Activated CD8-positive, alpha-beta T cell treated with anti-CD3 and anti-CD28 coated beads for 36 hours (primary cell): ENCODE measurements at regions not wholly inside any gene's neighbourhood (a gene's known extent, or its start where the extent isn't known, plus 50 kb on each side); places are given as distances from the start of the nearest gene placed in this dataset.

Experiments used
- ATAC-seq: fragments of 200-7000 bp; cut with Tn5 transposase; one replicate; pipeline ENCODE4 v1.10.0; 2021; ENCODE audit warnings: mild to moderate bottlenecking, moderate library complexity
- CTCF ChIA-PET: fragments of 350-600 bp; sonication (Branson Sonifier 250); formaldehyde crosslinking; loops from one replicate; lab custom pipeline; 2021; ENCODE audit warnings: antibody characterized with exemption; lab: Charles Lee
- POLR2A ChIA-PET: fragments of 350-600 bp; sonication (Branson Sonifier 250); formaldehyde crosslinking; loops from one replicate; lab custom pipeline; 2021; ENCODE audit warnings: antibody characterized with exemption; lab: Charles Lee
- DNase-seq: peaks from one replicate; pipeline ENCODE4 v3.0.0-alpha.2; 2020
- H3K27ac Mint-ChIP-seq: one replicate; pipeline ENCODE4 v1.8.0; 2021; ENCODE audit warnings: mild to moderate bottlenecking, mixed read lengths
- H3K27me3 Mint-ChIP-seq: one replicate; pipeline ENCODE4 v1.8.0; 2021; ENCODE audit warnings: mixed read lengths
- H3K36me3 Mint-ChIP-seq: one replicate; pipeline ENCODE4 v1.8.0; 2021; ENCODE audit warnings: low read depth, mixed read lengths
- H3K4me1 Mint-ChIP-seq: one replicate; pipeline ENCODE4 v1.8.0; 2021; ENCODE audit warnings: low read depth, mixed read lengths
- H3K4me3 Mint-ChIP-seq: one replicate; pipeline ENCODE4 v1.8.0; 2021; ENCODE audit warnings: mild to moderate bottlenecking, moderate library complexity, mixed read lengths
- H3K9me3 Mint-ChIP-seq: one replicate; pipeline ENCODE4 v1.8.0; 2021; ENCODE audit warnings: mixed read lengths
- intact Hi-C: fragments of 100-400 bp; cut with micrococcal nuclease; formaldehyde crosslinking; loops from one replicate; pipeline ENCODE4 v1.10.0; 2022
- TF ChIP-seq, protein P1 (sequence below): fragments of 200-600 bp; IDR thresholded peaks from one replicate; pipeline ENCODE4 v1.8.0; 2022; ENCODE audit warnings: antibody characterized with exemption, mild to moderate bottlenecking

- Mint-ChIP-seq H3K9me3 (peaks cover 3% of the 10 kb centered on the region), H3K36me3 (no peaks in the 10 kb centered on the region), H3K27me3 (no peaks in the 10 kb centered on the region), H3K4me3 (no peak overlapping the region), H3K4me1 (no peaks in the 10 kb centered on the region), H3K27ac (no peak overlapping the region)
- ChIA-PET CTCF (no interaction called here), POLR2A (interaction anchor here (0.5 kb wide), 1 partner anchor 1619 kb away, joined by 4 read pairs; no protein-coding TSS in a partner anchor)
- no peak for ATAC-seq
- TF ChIP-seq, protein P1, sequence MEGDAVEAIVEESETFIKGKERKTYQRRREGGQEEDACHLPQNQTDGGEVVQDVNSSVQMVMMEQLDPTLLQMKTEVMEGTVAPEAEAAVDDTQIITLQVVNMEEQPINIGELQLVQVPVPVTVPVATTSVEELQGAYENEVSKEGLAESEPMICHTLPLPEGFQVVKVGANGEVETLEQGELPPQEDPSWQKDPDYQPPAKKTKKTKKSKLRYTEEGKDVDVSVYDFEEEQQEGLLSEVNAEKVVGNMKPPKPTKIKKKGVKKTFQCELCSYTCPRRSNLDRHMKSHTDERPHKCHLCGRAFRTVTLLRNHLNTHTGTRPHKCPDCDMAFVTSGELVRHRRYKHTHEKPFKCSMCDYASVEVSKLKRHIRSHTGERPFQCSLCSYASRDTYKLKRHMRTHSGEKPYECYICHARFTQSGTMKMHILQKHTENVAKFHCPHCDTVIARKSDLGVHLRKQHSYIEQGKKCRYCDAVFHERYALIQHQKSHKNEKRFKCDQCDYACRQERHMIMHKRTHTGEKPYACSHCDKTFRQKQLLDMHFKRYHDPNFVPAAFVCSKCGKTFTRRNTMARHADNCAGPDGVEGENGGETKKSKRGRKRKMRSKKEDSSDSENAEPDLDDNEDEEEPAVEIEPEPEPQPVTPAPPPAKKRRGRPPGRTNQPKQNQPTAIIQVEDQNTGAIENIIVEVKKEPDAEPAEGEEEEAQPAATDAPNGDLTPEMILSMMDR: no peak
- intact Hi-C loops: no loop called here
- DNase-seq: no peak
Measured at GRCh38 chr2:103289105-103289725, 527.4 kb downstream of the TMEM182 start.

- intact Hi-C loops: no loop called here
- ChIA-PET CTCF (no interaction called here), POLR2A (no interaction called here)
- ATAC-seq (no peak), DNase-seq (no peak)
- no peak overlapping the region for H3K4me3 Mint-ChIP-seq
- H3K27me3 Mint-ChIP-seq: no peaks in the 10 kb centered on the region
- no peak overlapping the region for H3K27ac Mint-ChIP-seq
- H3K4me1 Mint-ChIP-seq: no peaks in the 10 kb centered on the region
- H3K9me3 Mint-ChIP-seq: peaks cover 1% of the 10 kb centered on the region
- TF ChIP-seq, protein P1: no peak
- H3K36me3 Mint-ChIP-seq: no peaks in the 10 kb centered on the region
Measured at GRCh38 chr2:103292573-103292972, 530.7 kb downstream of the TMEM182 start.

DNA sequence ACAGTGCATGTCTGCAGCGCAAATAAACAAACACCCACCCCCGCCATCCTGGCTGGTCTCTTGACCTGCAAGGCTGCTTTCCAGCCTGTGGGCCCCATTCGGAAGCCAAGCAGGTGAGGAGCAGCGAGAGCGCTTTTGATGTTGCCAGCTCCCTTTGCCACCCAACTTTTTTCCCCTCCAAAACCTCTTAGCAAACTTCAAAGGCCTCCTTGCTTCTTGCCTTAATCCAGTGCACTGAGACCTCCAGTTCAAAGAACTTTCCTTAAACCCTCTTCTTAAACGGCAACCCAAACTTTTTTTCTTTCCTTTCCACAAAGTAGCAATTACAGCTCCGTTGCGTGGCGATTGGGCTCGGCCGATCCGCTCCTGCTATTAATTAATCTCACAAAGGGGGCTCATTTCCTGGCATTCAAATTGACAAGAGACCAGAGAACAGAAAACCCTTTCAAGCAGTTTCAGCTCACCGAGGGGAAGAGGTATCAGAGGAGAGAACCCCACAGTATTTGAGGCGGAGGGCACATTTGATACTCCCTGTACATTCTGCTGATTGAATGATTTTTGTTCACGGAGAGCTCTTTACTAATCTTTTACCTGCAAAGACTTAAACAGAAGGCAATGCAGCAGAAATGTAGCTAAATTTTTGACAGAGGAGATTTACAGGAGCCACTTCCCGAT is 531.4 kb downstream of the TMEM182 start:
- Mint-ChIP-seq H3K4me3 (no peak overlapping the region), H3K27ac (no peak overlapping the region), H3K27me3 (no peaks in the 10 kb centered on the region), H3K36me3 (no peaks in the 10 kb centered on the region), H3K9me3 (peaks cover 1% of the 10 kb centered on the region), H3K4me1 (no peaks in the 10 kb centered on the region)
- TF ChIP-seq, protein P1: no peak
- DNase-seq (no peak), ATAC-seq (no peak)
- POLR2A ChIA-PET: no interaction called here
- CTCF ChIA-PET: no interaction called here
- intact Hi-C loops: no loop called here

- no peak overlapping the region for H3K27ac Mint-ChIP-seq
- H3K4me1 Mint-ChIP-seq: no peaks in the 10 kb centered on the region
- DNase-seq: no peak
- intact Hi-C loops: no loop called here
- ChIA-PET POLR2A (no interaction called here), CTCF (no interaction called here)
- no peak overlapping the region for H3K4me3 Mint-ChIP-seq
- ATAC-seq: no peak
- H3K36me3 Mint-ChIP-seq: no peaks in the 10 kb centered on the region
- H3K9me3 Mint-ChIP-seq: peaks cover 4% of the 10 kb centered on the region
- TF ChIP-seq, protein P1: no peak
- no peaks in the 10 kb centered on the region for H3K27me3 Mint-ChIP-seq
Measured at GRCh38 chr2:103293742-103294077, 531.9 kb downstream of the TMEM182 start.

DNA sequence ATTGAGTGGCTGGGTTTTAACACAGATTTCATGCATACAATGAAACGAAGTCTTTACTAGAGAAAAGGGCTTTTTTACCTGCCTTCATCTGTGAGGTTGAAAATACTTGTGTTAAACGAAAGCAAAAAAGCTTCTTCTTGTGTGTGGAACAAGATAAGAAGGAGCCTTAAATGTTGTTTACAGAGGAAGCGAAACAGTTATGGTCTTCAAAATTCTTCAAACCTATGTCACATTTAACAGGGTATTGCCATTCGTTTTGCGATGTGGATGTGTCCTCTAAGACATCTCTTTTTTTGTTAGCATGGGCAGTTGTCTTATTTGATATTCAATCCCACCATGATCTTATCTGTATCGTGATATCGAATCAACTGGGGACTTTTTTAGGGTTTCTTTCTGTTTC is 532.6 kb downstream of the TMEM182 start:
- no peaks in the 10 kb centered on the region for H3K27me3 Mint-ChIP-seq
- POLR2A ChIA-PET: no interaction called here
- ATAC-seq (no peak), DNase-seq (no peak)
- no peak overlapping the region for H3K27ac Mint-ChIP-seq
- H3K4me1 Mint-ChIP-seq: no peaks in the 10 kb centered on the region
- H3K36me3 Mint-ChIP-seq: no peaks in the 10 kb centered on the region
- H3K4me3 Mint-ChIP-seq: no peak overlapping the region
- TF ChIP-seq, protein P1: no peak
- intact Hi-C loops: no loop called here
- CTCF ChIA-PET: no interaction called here
- H3K9me3 Mint-ChIP-seq: peaks cover 4% of the 10 kb centered on the region
